Activated CD8-positive, alpha-beta memory T cell treated with anti-CD3 and anti-CD28 coated beads, Interleukin-2, amount 50 U/mL, for 48 hours (primary cell): ENCODE measurements at regions not wholly inside any gene's neighbourhood (a gene's known extent, or its start where the extent isn't known, plus 50 kb on each side); places are given as distances from the start of the nearest gene placed in this dataset.
"Not testable (repeated sequence)": the region's sequence is repeated elsewhere in the genome, so short reads cannot be mapped to it uniquely, and the experiment has no call there.

Source experiments
- DNase-seq: peaks from one replicate; pipeline ENCODE4 v3.0.0-alpha.2; 2020

GRCh38 chr18:71329114-71329513, 1040.3 kb downstream of the SOCS6 start:
- DNase-seq: no peak

- no peak for DNase-seq
Measured at GRCh38 chr18:71327850-71328249, 1039.0 kb downstream of the SOCS6 start.

- DNase-seq: no peak
Measured at GRCh38 chr18:71327441-71327840, 1038.6 kb downstream of the SOCS6 start.

- DNase-seq: no peak
Measured at GRCh38 chr18:71326826-71327225, 1038.0 kb downstream of the SOCS6 start.

GRCh38 chr18:71324356-71324755, 1035.5 kb downstream of the SOCS6 start:
- DNase-seq: no peak

- no peak for DNase-seq
Measured at GRCh38 chr18:71322201-71322600, 1033.4 kb downstream of the SOCS6 start.

GRCh38 chr18:71321319-71321718, 1032.5 kb downstream of the SOCS6 start:
- DNase-seq: no peak

- no peak for DNase-seq
Measured at GRCh38 chr18:71304856-71305255, 1016.0 kb downstream of the SOCS6 start.

- not testable (repeated sequence) for DNase-seq
Measured at GRCh38 chr18:71303743-71304142, 1014.9 kb downstream of the SOCS6 start.

GRCh38 chr18:71301596-71301995, 1012.8 kb downstream of the SOCS6 start:
- DNase-seq: no peak

GRCh38 chr18:71294201-71294600, 1005.4 kb downstream of the SOCS6 start:
- DNase-seq: not testable (repeated sequence)

GRCh38 chr18:71293322-71293721, 1004.5 kb downstream of the SOCS6 start:
- no peak for DNase-seq

- DNase-seq: no peak
Measured at GRCh38 chr18:71287268-71287667, 998.4 kb downstream of the SOCS6 start.

GRCh38 chr18:71252351-71252865, 963.6 kb downstream of the SOCS6 start:
- DNase-seq: no peak

- DNase-seq: no peak
Measured at GRCh38 chr18:71250191-71250590, 961.3 kb downstream of the SOCS6 start.

GRCh38 chr18:71249791-71250190, 960.9 kb downstream of the SOCS6 start:
- no peak for DNase-seq

GRCh38 chr18:71242981-71243380, 954.1 kb downstream of the SOCS6 start:
- DNase-seq: no peak

- no peak for DNase-seq
Measured at GRCh38 chr18:71238974-71239624, 950.3 kb downstream of the SOCS6 start.

- DNase-seq: no peak
Measured at GRCh38 chr18:71237641-71238040, 948.8 kb downstream of the SOCS6 start.

GRCh38 chr18:71233177-71233576, 944.3 kb downstream of the SOCS6 start:
- no peak for DNase-seq

- no peak for DNase-seq
Measured at GRCh38 chr18:71223486-71223885, 934.6 kb downstream of the SOCS6 start.

- no peak for DNase-seq
Measured at GRCh38 chr18:71221405-71221804, 932.6 kb downstream of the SOCS6 start.

GRCh38 chr18:71212739-71213138, 923.9 kb downstream of the SOCS6 start:
- DNase-seq: not testable (repeated sequence)

GRCh38 chr18:71212222-71212621, 923.4 kb downstream of the SOCS6 start:
- DNase-seq: no peak

- no peak for DNase-seq
Measured at GRCh38 chr18:71209944-71210343, 921.1 kb downstream of the SOCS6 start.
